NCI-H345 treated with DMSO at 0.1 percent for 48 hours (cell line): ENCODE measurements at regions not wholly inside any gene's neighbourhood (a gene's known extent, or its start where the extent isn't known, plus 50 kb on each side); places are given as distances from the start of the nearest gene placed in this dataset.
"Not testable (repeated sequence)": the region's sequence is repeated elsewhere in the genome, so short reads cannot be mapped to it uniquely, and the experiment has no call there.

Experiments
- DNase-seq: peaks from one replicate; lab custom pipeline; 2025; ENCODE audit not compliant: unreplicated experiment; lab: John Stamatoyannopoulos, UW

DNA sequence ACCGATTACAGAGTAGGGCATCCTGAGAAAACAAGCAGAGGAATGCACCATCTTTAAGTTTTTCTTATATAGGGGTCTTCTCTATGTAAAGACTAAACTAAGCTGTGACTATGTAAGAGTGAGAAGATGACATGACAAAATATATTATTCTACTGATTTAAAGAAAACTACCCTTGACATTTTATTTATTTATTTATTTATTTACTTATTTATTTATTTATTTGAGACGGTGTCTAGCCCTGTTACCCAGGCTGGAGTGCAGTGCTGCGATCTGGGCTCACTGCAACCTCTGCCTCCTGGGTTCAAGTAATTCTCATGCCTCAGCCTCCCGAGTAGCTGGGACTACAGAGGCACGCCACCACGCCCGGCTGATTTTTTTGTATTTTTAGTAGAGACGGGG lies 320.4 kb upstream of the SASH1 start:
- DNase-seq, result not testable (repeated sequence)

DNA sequence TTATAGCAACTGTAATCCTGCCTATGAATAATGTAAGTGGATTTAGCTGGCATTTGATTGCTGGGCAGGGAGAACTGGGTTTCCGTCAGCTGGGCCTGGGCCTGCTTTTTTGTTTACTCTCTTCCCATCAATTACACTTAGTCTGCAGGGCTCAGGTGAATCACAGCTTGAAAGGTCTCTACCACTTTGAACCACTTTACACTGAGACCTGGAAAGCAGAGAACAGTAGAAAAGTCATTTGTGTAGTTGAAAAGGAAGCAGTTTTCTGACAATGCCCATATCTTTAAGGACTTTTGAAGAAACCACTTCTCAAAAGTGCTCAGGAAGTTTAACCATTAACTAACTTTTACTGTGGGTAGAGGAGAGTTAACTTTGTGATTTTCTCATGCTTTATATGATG lies 315.4 kb upstream of the SASH1 start:
- peak; percentile 1 for DNase-seq

DNA sequence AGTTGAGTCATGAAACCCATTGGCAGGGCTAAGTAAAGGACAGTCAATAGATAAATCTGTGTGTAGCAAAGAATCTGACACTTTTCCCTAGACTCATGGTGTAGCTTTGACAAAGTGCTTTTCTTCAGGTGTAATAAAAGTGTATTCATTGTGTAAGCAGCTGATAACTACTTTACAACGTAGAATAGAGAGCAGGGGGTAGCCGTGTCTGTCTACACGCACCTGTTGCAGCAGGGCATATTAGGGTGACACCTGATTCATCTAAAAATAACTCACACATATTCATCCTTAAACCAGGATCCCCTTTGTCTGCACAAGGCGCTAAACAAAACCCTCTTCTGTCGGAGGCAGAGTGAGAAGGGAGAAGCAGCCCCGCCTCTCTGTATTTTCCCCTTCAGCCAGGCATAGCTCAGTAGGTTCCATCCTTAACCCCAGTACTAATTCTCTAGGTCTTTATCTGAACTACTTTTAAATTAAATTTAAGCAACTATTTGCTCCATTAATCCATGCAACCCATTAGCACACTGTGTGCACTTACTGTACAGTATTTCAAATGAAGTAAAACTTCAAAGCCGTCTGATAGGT lies 306.7 kb upstream of the SASH1 start:
- DNase-seq, result no peak

DNA sequence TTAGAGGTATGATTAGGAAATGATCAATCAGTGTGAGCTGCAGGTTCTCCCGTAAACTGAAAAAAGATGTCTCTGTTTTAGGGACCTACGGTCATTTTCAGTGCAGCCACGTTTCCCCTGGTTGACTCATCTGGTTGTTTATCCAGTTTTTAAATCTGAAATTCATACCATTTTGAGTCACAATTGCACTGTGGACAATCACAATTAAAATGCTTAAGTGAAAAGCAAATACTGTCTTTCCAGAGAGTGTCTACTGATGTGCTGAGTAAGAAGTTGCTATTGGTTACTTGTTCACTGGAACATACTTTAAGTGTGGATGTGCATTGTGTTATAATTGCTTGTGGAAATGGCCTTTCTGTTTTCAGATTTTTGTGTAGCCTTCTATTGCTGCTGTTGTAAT lies 305.1 kb upstream of the SASH1 start:
- no peak for DNase-seq

DNA sequence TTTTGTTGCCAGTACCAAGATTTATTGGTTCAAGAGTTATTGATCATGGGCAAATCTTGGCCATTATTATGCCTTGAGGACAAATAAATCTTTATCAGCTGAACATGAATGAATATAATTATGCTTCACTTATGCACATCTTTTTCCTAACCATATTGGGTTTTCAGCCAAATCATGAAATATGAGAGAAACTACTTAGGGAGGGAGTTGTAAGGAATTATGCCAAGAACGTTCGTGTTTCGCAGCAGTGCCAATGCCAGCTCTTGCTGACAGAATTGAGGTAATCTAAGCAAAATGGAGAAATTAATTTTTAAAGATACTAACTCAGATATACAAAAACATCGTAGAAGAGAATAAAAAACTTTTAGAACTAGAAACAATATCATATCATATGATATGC lies 301.1 kb upstream of the SASH1 start:
- DNase-seq, result no peak

DNA sequence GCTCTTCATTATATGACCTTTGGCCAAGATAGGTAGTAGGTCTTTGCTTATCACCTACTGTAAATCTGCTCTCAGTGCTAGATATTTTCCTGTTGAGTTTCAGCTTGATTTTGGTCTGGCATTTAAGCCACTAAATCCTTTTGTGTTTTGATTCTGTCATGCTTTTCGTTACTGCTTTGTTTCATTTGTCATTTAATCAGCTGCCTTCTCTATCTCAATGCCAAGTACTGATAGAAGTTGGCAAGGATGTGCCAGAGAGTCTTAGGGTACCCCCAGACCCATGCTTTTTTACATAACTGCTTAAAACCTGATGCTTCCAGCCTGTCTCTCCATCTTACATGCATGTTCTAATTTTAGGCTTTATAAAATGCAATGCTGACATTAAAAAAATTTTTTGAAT lies 300.1 kb upstream of the SASH1 start:
- no peak for DNase-seq

DNA sequence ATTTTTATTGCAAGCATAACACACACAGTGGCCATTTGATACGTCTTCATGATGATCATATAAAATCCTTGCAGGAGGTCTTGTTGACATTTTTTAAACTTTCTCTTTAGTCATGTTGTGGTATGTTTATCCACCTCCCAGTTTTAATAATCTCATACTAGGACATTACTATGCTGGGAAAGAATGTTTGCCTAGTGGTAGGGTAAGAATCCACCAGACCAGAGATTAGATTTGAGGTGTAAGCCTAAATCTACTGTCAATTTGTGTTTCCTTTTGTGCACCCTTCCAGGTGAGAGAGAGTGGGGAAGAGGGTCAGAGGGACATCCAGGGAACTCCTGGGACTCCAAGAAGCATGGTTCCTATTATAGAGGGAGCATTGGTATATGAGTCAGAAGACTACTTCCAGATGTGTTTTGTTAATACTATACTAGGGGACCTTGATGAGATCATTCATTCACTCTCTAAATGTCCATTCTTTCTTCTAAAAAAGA lies 298.3 kb upstream of the SASH1 start:
- no peak for DNase-seq

DNA sequence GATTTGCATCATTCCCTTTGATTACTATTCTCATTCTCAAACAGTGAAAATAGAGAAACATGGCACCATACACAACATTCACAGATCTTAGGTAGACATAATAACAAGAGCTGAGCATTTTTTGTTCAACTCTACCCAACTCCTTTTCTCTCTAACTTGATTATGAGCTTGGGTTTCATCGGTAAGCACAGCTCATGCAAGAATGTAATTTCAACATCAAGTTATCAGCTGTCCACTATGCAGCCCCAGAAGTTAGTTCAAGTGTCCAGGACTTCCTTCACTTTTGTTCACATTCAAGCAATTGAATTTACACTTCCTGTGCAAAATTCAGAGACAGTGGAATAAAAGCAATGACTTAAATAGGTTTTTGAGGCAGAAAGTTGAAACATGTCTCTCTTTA lies 297.7 kb upstream of the SASH1 start:
- DNase-seq, result no peak

DNA sequence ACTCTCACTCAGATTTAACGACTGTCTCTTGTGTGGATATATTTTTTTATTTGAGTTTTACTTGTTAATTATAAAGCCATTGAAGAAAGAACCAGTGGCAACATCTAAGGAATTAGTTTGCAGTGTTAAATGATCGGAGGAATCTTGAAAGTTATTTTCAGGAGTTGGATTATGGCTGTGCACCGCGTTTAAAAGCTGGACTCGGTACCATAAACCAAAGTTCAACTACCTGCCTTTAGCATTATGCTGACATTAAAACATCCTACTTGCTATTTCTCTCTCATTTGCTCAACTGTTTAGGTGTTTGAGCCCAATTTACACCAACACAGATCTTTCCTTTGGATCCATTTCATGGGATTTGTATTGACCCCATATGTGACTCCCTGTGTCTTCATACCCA lies 289.4 kb upstream of the SASH1 start:
- DNase-seq, result no peak

DNA sequence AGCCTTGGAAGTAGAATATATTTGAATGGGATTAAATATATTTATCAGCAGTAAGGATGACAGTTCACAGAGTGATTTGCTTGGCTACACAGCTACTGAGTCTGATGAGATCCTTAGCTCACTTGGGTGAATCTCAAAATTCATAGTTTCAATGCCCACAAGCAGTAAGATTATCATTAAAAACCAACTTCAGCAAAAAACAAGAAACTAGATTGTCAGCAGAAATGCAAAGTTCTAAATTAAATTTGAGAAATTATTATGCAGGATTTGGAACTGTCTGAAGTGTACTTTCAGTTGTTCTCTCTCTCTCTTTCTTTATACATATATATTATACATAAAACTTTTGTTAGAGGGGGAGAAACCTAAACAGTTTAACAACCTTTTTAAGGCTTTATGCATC lies 288.8 kb upstream of the SASH1 start:
- DNase-seq, result no peak

DNA sequence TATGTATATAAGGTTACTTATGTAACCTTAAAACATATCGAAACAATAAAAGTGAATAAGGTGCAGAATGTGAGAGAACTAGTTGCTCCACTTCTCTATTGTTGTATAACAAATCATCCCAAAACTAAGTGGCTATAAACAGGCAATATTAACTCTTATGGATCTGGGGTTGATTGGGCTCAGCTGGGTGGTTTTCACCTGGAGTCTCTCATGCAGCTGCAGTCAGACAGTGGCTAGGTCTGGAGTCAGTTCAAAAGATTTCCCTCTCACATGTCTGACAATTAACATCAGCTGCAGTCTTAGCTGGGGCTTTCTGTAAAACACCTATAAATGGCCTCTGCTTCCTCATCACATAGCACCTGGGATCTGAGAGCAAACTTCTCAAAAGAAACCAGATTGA lies 288.4 kb upstream of the SASH1 start:
- DNase-seq, result no peak

DNA sequence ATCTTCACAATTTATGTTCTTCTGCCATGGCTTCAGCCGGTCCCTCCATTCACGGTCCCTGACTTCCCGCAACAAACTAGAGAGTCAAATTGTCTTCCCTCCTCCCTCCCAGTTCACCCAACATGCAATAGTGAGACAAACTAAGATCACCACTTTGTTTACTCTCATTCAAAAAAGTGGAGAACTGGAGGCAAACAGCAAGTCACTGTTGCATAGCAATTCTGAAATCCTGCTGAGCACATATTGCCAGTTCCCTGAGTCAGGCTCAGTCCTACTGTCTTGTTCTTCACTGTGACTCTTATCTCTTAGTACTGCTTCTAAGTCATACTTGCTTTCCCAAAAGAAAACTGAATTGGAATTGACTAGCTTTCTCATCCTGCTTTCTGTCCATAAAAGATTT lies 287.2 kb upstream of the SASH1 start:
- DNase-seq, result no peak

DNA sequence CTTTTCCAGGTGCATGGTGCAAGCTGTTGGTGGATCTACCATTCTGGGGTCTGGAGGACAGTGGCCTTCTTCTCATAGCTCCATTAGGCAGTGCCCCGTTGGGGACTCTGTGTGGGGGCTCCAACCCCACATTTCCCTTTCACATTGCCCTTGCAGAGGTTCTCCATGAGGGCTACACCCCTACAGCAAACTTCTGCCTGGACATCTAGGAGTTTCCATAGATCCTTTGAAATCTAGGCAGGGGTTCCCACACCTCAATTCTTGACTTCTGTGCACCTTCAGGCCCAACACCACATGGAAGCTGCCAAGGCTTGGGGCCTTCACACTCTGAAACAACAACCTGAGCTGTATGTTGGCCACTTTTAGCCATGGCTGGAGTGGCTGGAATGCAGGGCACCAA lies 282.8 kb upstream of the SASH1 start:
- no peak for DNase-seq

DNA sequence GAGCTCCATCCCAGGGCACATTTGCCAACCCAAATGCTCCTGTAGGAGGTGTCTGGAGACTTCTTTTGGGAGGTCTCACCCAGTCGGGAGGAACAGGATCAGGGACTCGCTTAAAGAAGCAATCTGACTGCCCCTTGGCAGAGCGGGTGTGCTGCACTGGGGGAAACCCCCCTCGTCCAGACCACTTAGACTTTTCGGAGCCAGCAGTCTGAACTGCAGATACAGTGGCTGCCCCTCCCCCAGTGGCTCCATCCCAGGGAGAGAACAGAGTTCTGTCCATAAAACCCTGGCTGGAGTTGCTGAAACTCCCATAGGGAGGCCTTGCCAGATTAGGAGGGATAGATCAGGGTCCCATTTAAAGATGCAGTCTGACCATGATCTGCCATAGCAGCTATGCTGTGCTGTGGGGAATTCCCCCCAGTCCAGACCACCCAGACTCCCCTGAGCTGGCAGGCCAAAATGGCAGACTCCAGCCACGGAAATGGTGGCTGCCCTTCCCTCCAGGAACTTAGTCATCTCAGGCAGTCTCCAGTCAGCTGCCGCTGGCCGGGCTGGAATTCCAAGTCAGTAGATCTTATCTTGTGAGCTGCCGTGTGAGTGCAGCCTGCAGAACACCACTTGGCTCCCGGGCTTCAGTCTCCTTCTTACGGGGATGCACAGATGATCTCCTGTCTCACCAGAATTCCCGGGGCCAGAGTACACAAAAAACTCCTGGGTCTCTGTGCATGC lies 278.1 kb upstream of the SASH1 start:
- no peak for DNase-seq

DNA sequence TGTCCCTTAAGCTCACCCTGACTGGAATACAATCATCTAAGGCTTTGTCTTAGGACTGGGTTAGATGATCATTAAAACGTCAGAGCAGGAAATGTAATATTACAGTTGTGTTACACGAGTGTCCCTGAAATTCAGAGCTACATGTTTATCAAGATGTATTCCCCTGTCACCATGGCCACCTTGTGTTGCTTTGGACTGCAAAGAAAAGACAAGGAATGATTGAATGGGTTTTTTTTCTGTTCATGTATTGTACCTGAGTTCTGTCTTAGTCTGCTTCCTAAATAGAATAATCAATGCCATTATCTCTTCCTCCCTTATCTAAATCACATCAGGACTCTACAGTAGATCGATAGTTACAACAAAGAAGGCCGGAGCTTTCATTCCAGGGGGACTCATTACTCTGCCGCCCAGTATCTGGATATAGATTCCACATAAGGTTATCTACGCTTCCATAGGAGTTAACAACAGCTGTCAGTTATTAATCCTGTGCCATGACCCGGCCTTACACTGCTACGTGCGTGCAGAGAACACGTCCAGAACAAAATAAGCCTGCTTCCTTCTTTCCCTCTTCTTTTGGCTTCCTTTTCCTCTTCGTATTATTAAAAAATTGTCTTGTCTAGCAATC lies 274.1 kb upstream of the SASH1 start:
- no peak for DNase-seq

DNA sequence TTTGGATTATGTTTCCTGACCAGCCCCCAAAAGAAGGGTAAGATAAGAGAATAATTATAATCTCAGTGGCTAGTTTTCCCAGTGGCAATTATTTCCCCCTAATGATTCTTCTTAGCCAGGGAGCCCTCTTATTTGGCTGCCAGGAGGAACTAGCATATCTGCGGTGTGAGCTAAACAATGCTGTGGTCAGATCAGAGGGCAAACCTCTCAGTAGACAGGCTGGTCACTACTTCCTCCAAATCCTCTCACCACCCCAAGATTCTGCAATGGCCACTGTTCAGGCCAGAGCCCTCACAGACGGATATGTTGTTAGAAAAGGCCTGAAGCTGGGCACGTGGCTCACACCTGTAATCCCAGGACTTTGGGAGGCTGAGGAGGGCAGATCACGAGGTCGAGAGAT lies 273.4 kb upstream of the SASH1 start:
- no peak for DNase-seq

DNA sequence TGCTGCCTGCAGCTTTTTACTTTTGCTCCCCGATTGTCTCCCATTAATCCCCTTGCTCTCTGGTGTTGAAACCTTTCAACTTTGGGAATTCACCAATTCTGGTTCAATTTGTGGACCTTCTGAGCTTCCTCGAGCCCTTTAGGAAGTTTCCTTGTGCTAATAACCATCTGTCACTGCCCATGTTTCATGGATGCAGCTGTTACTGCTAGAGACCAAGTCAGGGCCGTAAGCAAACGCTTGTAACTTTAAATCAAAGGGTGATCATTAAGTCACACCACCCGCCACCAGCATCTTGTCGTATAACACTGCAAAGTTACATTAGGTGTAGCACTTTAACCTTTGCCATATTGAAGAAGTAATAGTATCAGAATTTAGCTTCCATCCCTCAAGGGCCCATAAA lies 268.3 kb upstream of the SASH1 start:
- DNase-seq, result no peak

DNA sequence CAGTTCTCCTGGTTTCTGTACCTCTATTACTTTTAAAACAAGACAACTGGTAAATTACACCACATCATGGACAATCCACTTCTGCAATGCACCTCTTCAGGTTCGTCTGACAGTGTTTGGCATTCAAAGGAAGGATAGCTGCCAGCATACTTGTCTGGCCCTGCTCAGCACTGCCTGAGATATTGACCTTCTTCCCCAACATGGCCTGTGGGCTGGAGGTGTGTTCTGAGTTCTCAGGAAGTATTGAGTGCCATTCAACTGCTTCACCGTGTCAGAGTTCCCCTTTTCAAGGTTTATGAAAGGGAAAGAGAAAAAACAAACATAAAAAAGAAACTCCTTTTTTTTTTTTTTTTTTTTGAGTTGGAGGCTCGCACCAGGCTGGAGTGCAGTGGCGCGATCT lies 267.9 kb upstream of the SASH1 start:
- DNase-seq, result no peak

DNA sequence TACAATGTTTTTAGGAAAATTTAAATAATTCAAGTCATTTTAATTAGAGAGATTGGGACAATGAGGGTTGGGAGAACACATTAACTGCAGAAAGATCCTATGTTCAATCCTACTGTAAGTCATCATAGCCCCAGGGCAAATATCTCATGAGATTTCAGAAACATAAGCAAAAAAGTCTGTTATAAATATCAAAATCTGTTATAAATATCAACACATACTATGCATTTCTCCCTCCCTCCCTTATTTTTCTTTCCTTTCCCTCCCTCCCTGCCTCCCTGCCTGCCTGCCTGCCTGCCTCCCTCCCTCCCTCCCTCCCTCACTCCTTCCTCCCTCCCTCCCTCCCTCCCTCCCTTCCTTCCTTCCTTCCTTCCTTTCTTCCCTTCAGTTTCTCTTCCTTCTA lies 267.3 kb upstream of the SASH1 start:
- DNase-seq, result no peak

DNA sequence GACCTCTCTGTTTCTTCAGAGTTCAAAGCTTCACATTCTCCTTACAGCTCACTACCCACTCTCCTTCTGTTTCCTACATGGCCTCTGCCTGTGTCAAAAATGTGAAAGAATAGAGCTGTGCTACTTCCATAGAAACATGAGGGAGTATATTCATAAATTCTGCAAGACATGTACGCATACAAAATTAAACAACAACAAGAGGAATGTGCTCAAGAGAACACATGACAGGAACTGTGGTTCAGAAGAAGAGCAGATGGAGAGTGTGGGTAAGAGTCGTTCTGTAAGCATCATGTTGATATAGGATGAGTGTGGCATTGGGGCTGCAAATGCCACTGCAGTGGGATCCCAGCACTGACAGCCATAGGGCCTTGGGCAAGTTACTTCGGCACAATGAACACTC lies 266.6 kb upstream of the SASH1 start:
- DNase-seq, result no peak

DNA sequence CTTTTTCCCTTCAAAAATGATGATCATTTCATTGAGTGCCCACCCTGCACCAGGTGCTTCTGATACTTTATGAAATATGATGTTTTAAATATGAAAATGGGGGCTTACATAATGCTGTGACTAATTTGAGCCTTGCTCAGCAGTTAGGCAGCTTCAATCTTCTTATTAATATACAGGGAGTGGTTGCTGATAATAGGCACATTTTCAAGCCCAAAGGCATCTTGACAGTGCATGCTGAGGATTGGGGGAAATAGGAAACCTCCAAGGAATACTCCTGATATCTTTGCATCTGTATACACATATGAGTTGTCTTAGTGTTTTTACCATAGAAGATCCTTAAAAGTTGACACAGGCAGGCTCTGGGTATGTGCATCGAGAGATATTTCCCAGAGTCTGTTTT lies 262.3 kb upstream of the SASH1 start:
- no peak for DNase-seq

DNA sequence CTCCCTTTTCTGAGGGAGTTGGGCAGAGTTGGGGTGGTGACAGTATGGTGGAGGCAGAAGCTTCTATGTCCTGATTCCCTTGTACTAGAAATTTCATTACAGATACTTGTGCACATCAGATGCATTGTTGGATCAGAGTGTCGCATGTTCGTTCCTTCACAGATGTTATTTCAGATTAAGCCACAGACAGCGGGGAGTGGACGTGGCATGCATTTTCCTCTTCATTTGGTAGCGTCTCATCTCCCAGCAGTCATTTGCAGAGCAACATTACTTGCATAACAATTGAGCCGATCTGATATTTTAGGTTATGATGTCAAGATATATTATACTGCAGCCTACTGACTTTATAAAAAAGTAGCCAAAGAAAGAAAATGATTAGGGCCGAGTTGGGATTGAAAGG lies 261.6 kb upstream of the SASH1 start:
- DNase-seq, result no peak

DNA sequence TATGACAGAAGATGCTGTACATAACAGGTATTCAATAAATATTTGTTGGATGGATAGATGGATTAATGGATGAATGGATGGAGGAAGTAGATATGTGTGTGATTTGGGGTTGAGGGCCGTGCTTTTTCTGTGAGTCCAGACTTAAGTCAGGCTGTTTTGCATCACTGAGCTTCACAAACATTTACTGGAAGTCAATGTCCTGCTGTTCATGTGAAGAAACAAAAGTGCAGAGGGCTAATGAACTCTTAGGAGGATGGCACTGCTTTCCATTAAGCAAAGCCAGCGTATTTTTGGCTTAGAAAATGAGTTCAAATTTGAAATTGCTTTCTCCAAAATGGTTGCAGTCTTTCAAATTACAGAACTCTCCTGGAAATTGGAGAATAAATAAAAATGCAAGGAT lies 260.6 kb upstream of the SASH1 start:
- no peak for DNase-seq
